GM23338 (cell line): ENCODE measurements at regions not wholly inside any gene's neighbourhood (a gene's known extent, or its start where the extent isn't known, plus 50 kb on each side); places are given as distances from the start of the nearest gene placed in this dataset.

ENCODE experiments used
- EZH2 ChIP-seq: fragments of 200-600 bp; sonication (generic); IDR thresholded peaks from one replicate; pipeline ENCODE4 v1.8.0; 2017; ENCODE audit warnings: antibody characterized with exemption, mild to moderate bottlenecking, low read depth; ENCODE audit not compliant: unreplicated experiment
- JUNB ChIP-seq: IDR thresholded peaks from one replicate; pipeline ENCODE4 v1.6.1; 2016; ENCODE audit warnings: antibody characterized with exemption; ENCODE audit not compliant: unreplicated experiment
- POLR2AphosphoS5 ChIP-seq: IDR thresholded peaks from 2 replicates; pipeline ENCODE4 v1.6.1; 2016; ENCODE audit warnings: antibody characterized with exemption, low read depth
- REST ChIP-seq: IDR thresholded peaks from one replicate; pipeline ENCODE4 v1.6.1; 2018; ENCODE audit warnings: antibody characterized with exemption; ENCODE audit not compliant: unreplicated experiment
- STAT1 ChIP-seq: IDR thresholded peaks from one replicate; pipeline ENCODE4 v1.6.1; 2016; ENCODE audit warnings: antibody characterized with exemption; ENCODE audit not compliant: unreplicated experiment
- TF ChIP-seq, protein P1 (sequence below), 2 experiments: fragments of 200-600 bp in 1 of 2; sonication (generic) in 1 of 2; conservative IDR thresholded peaks; 2 replicates each; pipeline versions ENCODE4 v1.5.1 to v1.6.1; 2016 to 2017; ENCODE audit warnings: antibody characterized with exemption in 2 of 2, low read depth in 2 of 2, mild to moderate bottlenecking in 2 of 2, moderate library complexity in 1 of 2

- TF ChIP-seq, protein P1, sequence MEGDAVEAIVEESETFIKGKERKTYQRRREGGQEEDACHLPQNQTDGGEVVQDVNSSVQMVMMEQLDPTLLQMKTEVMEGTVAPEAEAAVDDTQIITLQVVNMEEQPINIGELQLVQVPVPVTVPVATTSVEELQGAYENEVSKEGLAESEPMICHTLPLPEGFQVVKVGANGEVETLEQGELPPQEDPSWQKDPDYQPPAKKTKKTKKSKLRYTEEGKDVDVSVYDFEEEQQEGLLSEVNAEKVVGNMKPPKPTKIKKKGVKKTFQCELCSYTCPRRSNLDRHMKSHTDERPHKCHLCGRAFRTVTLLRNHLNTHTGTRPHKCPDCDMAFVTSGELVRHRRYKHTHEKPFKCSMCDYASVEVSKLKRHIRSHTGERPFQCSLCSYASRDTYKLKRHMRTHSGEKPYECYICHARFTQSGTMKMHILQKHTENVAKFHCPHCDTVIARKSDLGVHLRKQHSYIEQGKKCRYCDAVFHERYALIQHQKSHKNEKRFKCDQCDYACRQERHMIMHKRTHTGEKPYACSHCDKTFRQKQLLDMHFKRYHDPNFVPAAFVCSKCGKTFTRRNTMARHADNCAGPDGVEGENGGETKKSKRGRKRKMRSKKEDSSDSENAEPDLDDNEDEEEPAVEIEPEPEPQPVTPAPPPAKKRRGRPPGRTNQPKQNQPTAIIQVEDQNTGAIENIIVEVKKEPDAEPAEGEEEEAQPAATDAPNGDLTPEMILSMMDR (conservative IDR thresholded peaks at IDR 0.05; ENCODE audit: low read depth in 2 of 2), result no peak
- TF ChIP-seq POLR2AphosphoS5, result no peak
- no peak for TF ChIP-seq REST
- no peak for TF ChIP-seq JUNB
- TF ChIP-seq STAT1, result no peak
- TF ChIP-seq EZH2, result no peak
These were observed 333.1 kb downstream of the PIK3C3 start for GRCh38 chr18:42288129-42288528.
